GM23338 (cell line): ENCODE measurements at regions not wholly inside any gene's neighbourhood (a gene's known extent, or its start where the extent isn't known, plus 50 kb on each side); places are given as distances from the start of the nearest gene placed in this dataset.

Experiments
- ATAC-seq: fragments of 200-7000 bp; cut with Tn5 transposase; 3 replicates; pipeline ENCODE4 v1.9.1; 2020
- DNase-seq: peaks from one replicate; pipeline ENCODE4 v3.0.0-alpha.2; 2015; ENCODE audit warnings: low spot score
- H2AFZ ChIP-seq: fragments of 200-600 bp; sonication (generic); 2 replicates; pipeline ENCODE4 v1.8.0; 2016; ENCODE audit warnings: antibody characterized with exemption, mild to moderate bottlenecking, moderate library complexity
- H3F3A ChIP-seq: fragments of 200-600 bp; sonication (generic); replicated peaks from 2 replicates; pipeline ENCODE4 v1.8.0; 2017; ENCODE audit warnings: antibody characterized with exemption, mixed run types, low read depth
- H3K27ac ChIP-seq: fragments of 200-600 bp; sonication (generic); 2 replicates; pipeline ENCODE4 v1.6.1; 2016; ENCODE audit warnings: low read depth
- H3K27me3 ChIP-seq: fragments of 200-600 bp; sonication (generic); 2 replicates; pipeline ENCODE4 v1.8.0; 2016; ENCODE audit warnings: mild to moderate bottlenecking, mixed run types, moderate library complexity; ENCODE audit not compliant: insufficient read depth
- H3K36me3 ChIP-seq: fragments of 200-600 bp; sonication (generic); 2 replicates; pipeline ENCODE4 v1.8.0; 2016; ENCODE audit warnings: mild to moderate bottlenecking; ENCODE audit not compliant: insufficient read depth
- H3K4me1 ChIP-seq: fragments of 200-600 bp; sonication (generic); 2 replicates; pipeline ENCODE4 v1.8.0; 2016; ENCODE audit warnings: mild to moderate bottlenecking, moderate library complexity; ENCODE audit not compliant: insufficient read depth
- H3K4me2 ChIP-seq: fragments of 200-600 bp; sonication (generic); 2 replicates; pipeline ENCODE4 v1.7.1; 2017; ENCODE audit warnings: mixed run types
- H3K4me3 ChIP-seq: fragments of 200-600 bp; sonication (generic); 2 replicates; pipeline ENCODE4 v1.6.1; 2016; ENCODE audit warnings: mixed run types
- H3K79me2 ChIP-seq: fragments of 200-600 bp; sonication (generic); replicated peaks from 2 replicates; pipeline ENCODE4 v1.8.0; 2017; ENCODE audit warnings: mild to moderate bottlenecking; ENCODE audit not compliant: insufficient read depth
- H3K9me2 ChIP-seq: fragments of 200-600 bp; sonication (generic); 2 replicates; pipeline ENCODE4 v1.8.0; 2017; ENCODE audit not compliant: insufficient read depth
- H4K20me1 ChIP-seq: fragments of 200-600 bp; sonication (generic); replicated peaks from 2 replicates; pipeline ENCODE4 v1.8.0; 2017; ENCODE audit warnings: mild to moderate bottlenecking; ENCODE audit not compliant: insufficient read depth
- H3K27ac Mint-ChIP-seq: 2 replicates; pipeline ENCODE4 v1.8.0; 2020; ENCODE audit warnings: inconsistent platforms, mild to moderate bottlenecking, moderate library complexity, mixed read lengths
- H3K27me3 Mint-ChIP-seq: 3 replicates; pipeline ENCODE4 v1.8.0; 2022; ENCODE audit warnings: low read depth, mild to moderate bottlenecking, moderate library complexity, mixed read lengths, inconsistent platforms; ENCODE audit not compliant: insufficient read depth, poor library complexity
- H3K36me3 Mint-ChIP-seq: 3 replicates; pipeline ENCODE4 v1.8.0; 2021; ENCODE audit warnings: low read depth, mild to moderate bottlenecking, inconsistent platforms, moderate library complexity, mixed read lengths
- H3K4me1 Mint-ChIP-seq: 3 replicates; pipeline ENCODE4 v1.8.0; 2020; ENCODE audit warnings: mild to moderate bottlenecking, inconsistent platforms, mixed read lengths
- H3K4me3 Mint-ChIP-seq: 3 replicates; pipeline ENCODE4 v1.8.0; 2021; ENCODE audit warnings: moderate library complexity, mild to moderate bottlenecking, inconsistent platforms, mixed read lengths
- H3K9me3 Mint-ChIP-seq: 3 replicates; pipeline ENCODE4 v1.8.0; 2020; ENCODE audit warnings: moderate library complexity, mild to moderate bottlenecking, inconsistent platforms, mixed read lengths
- CREB1 ChIP-seq: fragments of 250-450 bp; sonication (Bioruptor Pico); IDR thresholded peaks from 2 replicates; pipeline ENCODE4 v1.5.0; 2020; ENCODE audit warnings: low read depth, mild to moderate bottlenecking, moderate library complexity
- CTCF ChIP-seq, 2 experiments: fragments of 200-600 bp in 1 of 2; sonication (generic) in 1 of 2; conservative IDR thresholded peaks; 2 replicates each; pipeline versions ENCODE4 v1.5.1 to v1.6.1; 2016 to 2017; ENCODE audit warnings: antibody characterized with exemption in 2 of 2, low read depth in 2 of 2, mild to moderate bottlenecking in 2 of 2, moderate library complexity in 1 of 2
- ETS1 ChIP-seq: IDR thresholded peaks from 2 replicates; pipeline ENCODE4 v1.6.1; 2016; ENCODE audit warnings: antibody characterized with exemption
- EZH2 ChIP-seq: fragments of 200-600 bp; sonication (generic); IDR thresholded peaks from one replicate; pipeline ENCODE4 v1.8.0; 2017; ENCODE audit warnings: antibody characterized with exemption, mild to moderate bottlenecking, low read depth; ENCODE audit not compliant: unreplicated experiment
- EZH2phosphoT487 ChIP-seq: fragments of 200-600 bp; sonication (generic); IDR thresholded peaks from one replicate; pipeline ENCODE4 v1.8.1; 2018; ENCODE audit warnings: antibody characterized with exemption; ENCODE audit not compliant: unreplicated experiment
- JUNB ChIP-seq: IDR thresholded peaks from one replicate; pipeline ENCODE4 v1.6.1; 2016; ENCODE audit warnings: antibody characterized with exemption; ENCODE audit not compliant: unreplicated experiment
- NANOG ChIP-seq: IDR thresholded peaks from 2 replicates; pipeline ENCODE4 v1.6.1; 2016; ENCODE audit warnings: antibody characterized with exemption, borderline replicate concordance
- POLR2AphosphoS5 ChIP-seq: IDR thresholded peaks from 2 replicates; pipeline ENCODE4 v1.6.1; 2016; ENCODE audit warnings: antibody characterized with exemption, low read depth
- REST ChIP-seq: IDR thresholded peaks from one replicate; pipeline ENCODE4 v1.6.1; 2018; ENCODE audit warnings: antibody characterized with exemption; ENCODE audit not compliant: unreplicated experiment
- STAT1 ChIP-seq: IDR thresholded peaks from one replicate; pipeline ENCODE4 v1.6.1; 2016; ENCODE audit warnings: antibody characterized with exemption; ENCODE audit not compliant: unreplicated experiment
- ZNF114 ChIP-seq: fragments of 250-450 bp; sonication (Bioruptor Pico); IDR thresholded peaks from 2 replicates; pipeline ENCODE4 v1.5.0; 2020; ENCODE audit warnings: mild to moderate bottlenecking, moderate library complexity
- ZNF331 ChIP-seq: fragments of 250-450 bp; sonication (Bioruptor Pico); IDR thresholded peaks from 2 replicates; pipeline ENCODE4 v1.5.0; 2020; ENCODE audit warnings: low read depth, mild to moderate bottlenecking, moderate library complexity
- ZNF462 ChIP-seq: fragments of 250-450 bp; sonication (Bioruptor Pico); IDR thresholded peaks from 2 replicates; pipeline ENCODE4 v1.5.0; 2020; ENCODE audit warnings: mild to moderate bottlenecking, moderate library complexity

GRCh38 chr9:120235081-120235480 is 344.9 kb downstream of the CDK5RAP2 start:
- Histone ChIP-seq H3K4me1 (no peaks in the 10 kb centered on the region), H3K27ac (no peak overlapping the region), H3K79me2 (no peaks in the 10 kb centered on the region), H3K9me2 (0 out of 2 replicates have a peak, but pooled peaks cover 13% of the 10 kb centered on the region), H3K4me3 (no peak overlapping the region), H3F3A (no peaks in the 10 kb centered on the region), H2AFZ (no peak overlapping the region), H3K27me3 (no peaks in the 10 kb centered on the region), H3K36me3 (no peaks in the 10 kb centered on the region), H3K4me2 (no peak overlapping the region), H4K20me1 (no peaks in the 10 kb centered on the region)
- no peak for ATAC-seq
- Mint-ChIP-seq H3K4me3 (no peak overlapping the region), H3K27ac (no peak overlapping the region), H3K9me3 (no peaks in the 10 kb centered on the region), H3K4me1 (0 out of 3 replicates have a peak, but pooled peaks cover under 1% of the 10 kb centered on the region), H3K27me3 (peaks cover 1% of the 10 kb centered on the region), H3K36me3 (no peaks in the 10 kb centered on the region)
- TF ChIP-seq ZNF331 (CRISPR knock-in tag) (no peak), CTCF (conservative IDR thresholded peaks at IDR 0.05; ENCODE audit: low read depth in 2 of 2) (no peak), JUNB (no peak), ZNF114 (CRISPR knock-in tag) (no peak), REST (no peak), ETS1 (no peak), CREB1 (CRISPR knock-in tag) (no peak), POLR2AphosphoS5 (no peak), NANOG (no peak), ZNF462 (CRISPR knock-in tag) (no peak), EZH2 (no peak), STAT1 (no peak), EZH2phosphoT487 (no peak)
- no peak for DNase-seq
